LNCaP clone FGC (cell line): ENCODE measurements at regions not wholly inside any gene's neighbourhood (a gene's known extent, or its start where the extent isn't known, plus 50 kb on each side); places are given as distances from the start of the nearest gene placed in this dataset.
"Not testable (repeated sequence)": the region's sequence is repeated elsewhere in the genome, so short reads cannot be mapped to it uniquely, and the experiment has no call there.

Experiments used
- DNase-seq: peaks from one replicate; pipeline ENCODE4 v3.0.0-alpha.2; 2011; ENCODE audit warnings: low read depth
- H3K4me3 ChIP-seq: 2 replicates; pipeline ENCODE4 v1.5.1; 2011; ENCODE audit warnings: mild to moderate bottlenecking, low read depth, low read length, control low read depth
- TF ChIP-seq, protein P1 (sequence below): IDR thresholded peaks from 2 replicates; pipeline ENCODE4 v1.5.1; 2012; ENCODE audit warnings: mild to moderate bottlenecking; ENCODE audit not compliant: control insufficient read depth, insufficient read depth; ENCODE audit errors: extremely low read depth

DNA sequence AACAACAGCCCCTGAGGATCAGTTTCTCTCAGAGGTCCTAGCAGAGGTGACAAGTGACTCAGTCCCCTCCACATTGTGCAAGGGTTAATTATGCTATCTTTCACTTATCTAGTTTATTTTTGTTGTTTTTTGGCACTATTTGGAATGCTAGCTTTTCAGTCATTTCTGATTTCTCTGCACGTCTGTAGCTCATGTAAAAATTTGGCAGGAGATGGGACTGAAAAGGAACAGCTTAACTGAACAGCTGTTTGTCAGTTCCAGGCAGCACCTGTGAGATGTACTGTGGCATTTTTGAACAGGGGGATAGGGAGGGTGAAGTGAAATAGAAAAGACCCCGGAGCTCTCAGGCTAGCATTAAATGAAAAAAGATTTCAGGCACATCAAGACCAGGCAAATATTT is 313.5 kb downstream of the SUCLA2 start:
- TF ChIP-seq, protein P1, sequence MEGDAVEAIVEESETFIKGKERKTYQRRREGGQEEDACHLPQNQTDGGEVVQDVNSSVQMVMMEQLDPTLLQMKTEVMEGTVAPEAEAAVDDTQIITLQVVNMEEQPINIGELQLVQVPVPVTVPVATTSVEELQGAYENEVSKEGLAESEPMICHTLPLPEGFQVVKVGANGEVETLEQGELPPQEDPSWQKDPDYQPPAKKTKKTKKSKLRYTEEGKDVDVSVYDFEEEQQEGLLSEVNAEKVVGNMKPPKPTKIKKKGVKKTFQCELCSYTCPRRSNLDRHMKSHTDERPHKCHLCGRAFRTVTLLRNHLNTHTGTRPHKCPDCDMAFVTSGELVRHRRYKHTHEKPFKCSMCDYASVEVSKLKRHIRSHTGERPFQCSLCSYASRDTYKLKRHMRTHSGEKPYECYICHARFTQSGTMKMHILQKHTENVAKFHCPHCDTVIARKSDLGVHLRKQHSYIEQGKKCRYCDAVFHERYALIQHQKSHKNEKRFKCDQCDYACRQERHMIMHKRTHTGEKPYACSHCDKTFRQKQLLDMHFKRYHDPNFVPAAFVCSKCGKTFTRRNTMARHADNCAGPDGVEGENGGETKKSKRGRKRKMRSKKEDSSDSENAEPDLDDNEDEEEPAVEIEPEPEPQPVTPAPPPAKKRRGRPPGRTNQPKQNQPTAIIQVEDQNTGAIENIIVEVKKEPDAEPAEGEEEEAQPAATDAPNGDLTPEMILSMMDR = no peak
- DNase-seq = no peak

DNA sequence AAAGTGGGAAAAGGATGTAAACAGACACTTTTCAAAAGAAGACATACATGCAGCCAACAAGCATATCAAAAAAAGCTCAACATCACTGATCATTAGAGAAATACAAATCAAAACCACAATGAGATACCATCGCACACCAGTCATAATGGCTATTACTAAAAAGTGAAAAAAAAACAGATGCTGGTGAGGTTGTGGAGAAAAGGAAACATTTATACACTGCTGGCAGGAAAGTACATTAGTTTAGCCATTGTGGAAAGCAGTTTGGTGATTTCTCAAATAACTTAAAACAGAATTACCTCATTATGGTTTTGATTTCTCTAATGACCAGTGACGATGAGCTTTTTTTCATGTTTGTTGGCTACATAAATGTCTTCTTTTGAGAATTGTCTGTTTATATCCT is 315.9 kb downstream of the SUCLA2 start:
- not testable (repeated sequence) for H3K4me3 ChIP-seq, DNase-seq

More for the DNA sequence above, 313.5 kb downstream of the SUCLA2 start:
- no peak overlapping the region for H3K4me3 ChIP-seq

DNA sequence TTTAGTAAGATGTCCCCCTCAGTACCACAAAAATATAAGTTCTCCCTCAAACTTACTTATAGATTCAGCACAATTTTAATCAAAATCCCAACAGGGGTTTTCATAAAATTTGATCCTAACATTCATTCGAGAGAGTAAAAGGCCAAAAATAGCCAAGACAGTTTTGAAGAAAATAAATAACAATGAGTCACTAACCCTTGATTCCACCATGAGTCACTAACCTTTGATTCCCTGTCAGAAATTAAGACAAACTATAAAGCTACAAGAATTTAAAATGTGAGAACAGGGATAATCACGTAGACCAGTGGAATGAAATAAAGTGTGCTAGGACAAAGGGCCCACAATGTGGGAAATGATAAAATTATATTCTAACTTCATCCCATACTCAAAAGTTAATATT is 320.3 kb downstream of the SUCLA2 start:
- no peak overlapping the region for H3K4me3 ChIP-seq
- DNase-seq = no peak
- TF ChIP-seq, protein P1 = no peak

DNA sequence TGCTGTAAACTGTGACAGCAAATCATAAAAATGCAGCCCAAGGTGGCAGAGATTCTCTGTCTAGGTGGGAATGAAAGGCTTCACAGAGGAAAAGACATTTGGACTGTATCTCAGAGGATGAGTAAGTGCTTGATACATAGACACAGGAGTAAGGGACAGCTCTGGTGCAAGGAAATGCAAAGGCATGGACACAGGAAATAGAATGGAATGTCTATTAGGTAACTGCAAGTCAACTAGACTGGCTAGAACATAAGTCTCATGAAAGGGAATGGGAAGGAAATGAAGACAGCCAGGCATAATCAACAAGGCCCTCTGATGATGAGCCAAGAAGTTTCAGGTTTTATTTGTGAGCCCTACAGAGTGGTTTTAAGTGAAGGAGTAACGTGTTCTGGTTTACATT is 321.7 kb downstream of the SUCLA2 start:
- H3K4me3 ChIP-seq = no peak overlapping the region
- DNase-seq = no peak
- TF ChIP-seq, protein P1 = no peak

DNA sequence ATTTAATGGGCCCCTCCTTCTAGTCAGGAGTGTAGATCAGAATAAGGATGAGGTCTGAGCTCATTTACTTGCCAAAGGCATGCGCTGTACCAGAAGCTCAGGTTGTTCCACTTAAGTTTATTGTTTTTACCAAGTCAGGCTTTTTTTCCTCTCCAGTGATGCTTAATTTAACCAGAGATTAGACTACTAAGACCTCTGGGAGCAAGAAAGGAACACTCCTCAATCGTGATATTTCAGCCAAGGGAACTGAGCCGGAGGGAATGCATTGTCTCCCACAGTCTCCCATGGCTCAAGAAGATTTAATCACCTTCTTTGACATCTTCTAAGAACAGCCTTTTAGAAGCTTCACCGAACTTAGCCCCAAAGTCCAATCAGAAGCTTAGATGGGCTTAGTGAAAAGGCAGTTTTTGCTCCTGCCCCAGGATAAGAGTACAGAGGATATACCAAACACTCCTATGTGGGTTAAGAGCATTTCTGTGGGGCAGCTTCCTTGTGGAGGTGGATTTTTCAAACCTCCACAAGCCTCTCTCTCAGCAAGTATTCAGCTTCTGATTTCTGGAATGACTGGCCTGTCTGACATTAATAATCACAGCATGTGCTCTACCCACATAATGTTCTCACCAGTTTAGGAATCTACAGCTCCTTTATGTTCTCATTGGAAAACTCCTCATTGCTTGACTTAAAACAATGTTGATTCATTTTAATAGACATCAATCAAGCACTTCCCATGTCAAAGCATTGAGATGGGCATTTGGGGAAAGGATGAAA is 322.7 kb downstream of the SUCLA2 start:
- DNase-seq = no peak
- TF ChIP-seq, protein P1 = no peak
- H3K4me3 ChIP-seq = no peak overlapping the region

DNA sequence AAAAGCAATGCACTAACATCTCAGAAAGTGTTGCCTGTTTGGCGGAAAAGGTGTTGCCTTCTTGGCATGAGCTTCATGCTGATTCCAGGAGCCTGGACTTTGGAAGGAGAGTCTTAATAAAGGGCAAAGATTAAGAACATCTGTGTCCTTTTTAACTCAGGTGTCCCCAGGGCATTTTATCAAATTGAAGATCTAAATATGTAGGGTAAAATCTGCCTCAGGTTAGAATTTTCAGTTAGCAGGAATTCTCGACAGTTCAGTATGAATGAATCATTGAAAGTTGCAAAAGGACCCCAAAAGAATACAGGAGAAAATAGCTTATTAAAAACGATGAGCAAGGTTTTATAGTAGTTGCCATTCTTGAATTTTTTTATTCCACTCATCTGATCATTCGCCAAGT is 325.2 kb downstream of the SUCLA2 start:
- TF ChIP-seq, protein P1 = no peak
- DNase-seq = no peak
- H3K4me3 ChIP-seq = no peak overlapping the region

DNA sequence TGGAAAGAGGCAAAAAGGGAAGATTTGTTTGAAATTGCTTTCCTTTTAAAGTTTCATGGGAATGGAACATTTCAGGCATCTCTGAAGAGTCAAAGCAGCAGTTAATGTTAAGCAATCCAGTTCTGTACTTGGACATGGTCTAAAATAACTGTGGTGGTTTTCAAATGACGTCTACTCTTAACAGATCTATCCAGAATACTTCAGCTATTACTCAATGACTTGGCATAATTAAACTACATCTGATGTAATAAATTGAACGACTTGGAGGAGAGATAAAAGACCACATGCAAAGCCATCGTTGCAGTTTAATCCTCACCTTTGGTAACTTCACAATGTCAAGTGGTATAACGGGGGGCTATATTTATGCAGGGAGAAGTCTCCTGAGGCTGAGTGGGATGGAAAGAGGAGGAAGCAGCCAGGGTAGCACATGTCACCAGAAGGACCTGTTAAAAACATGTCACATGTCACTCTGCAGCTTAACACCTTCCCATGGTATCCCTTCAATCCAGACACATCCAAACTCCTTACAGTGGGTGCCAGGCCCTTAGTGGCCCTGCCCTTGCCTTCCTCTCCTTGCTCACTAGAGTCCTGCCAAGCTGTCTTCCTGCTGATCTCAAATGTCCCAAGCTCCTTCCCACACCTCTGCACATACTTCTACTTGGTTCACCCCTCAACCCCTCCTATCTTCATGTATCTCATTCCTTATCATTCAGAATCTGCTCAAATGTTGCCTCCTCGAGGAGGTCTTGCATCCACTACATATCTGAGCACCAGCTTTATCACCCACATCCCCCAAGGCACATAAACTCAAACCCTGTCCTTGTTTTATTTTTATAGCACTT is 327.8 kb downstream of the SUCLA2 start:
- TF ChIP-seq, protein P1 = no peak
- no peak for DNase-seq
- H3K4me3 ChIP-seq = no peak overlapping the region
